B cell (primary cell): ENCODE measurements at regions not wholly inside any gene's neighbourhood (a gene's known extent, or its start where the extent isn't known, plus 50 kb on each side); places are given as distances from the start of the nearest gene placed in this dataset.

ENCODE experiments used
- ATAC-seq: fragments of 200-7000 bp; cut with Tn5 transposase; one replicate; pipeline ENCODE4 v1.10.0; 2021; ENCODE audit warnings: low read depth, mild to moderate bottlenecking, moderate number of reproducible peaks, moderate library complexity
- CTCF ChIA-PET: fragments of 350-600 bp; sonication (Branson Sonifier 250); formaldehyde crosslinking; loops from one replicate; lab custom pipeline; 2021; ENCODE audit warnings: antibody characterized with exemption, inconsistent platforms; lab: Charles Lee
- POLR2A ChIA-PET: fragments of 350-600 bp; sonication (Branson Sonifier 250); formaldehyde crosslinking; loops from one replicate; lab custom pipeline; 2021; ENCODE audit warnings: antibody characterized with exemption; lab: Charles Lee
- DNase-seq: peaks from one replicate; pipeline ENCODE4 v3.0.0; 2013
- H2AFZ ChIP-seq: 2 replicates; pipeline ENCODE4 v1.6.1; 2012; ENCODE audit warnings: mild to moderate bottlenecking, low read depth, low read length; ENCODE audit not compliant: insufficient read depth, poor library complexity, severe bottlenecking
- H3K27ac ChIP-seq, 2 donors: 1 replicate in 1 of 2; 2 replicates in 1 of 2; pipeline ENCODE4 v1.5.1; 2012 to 2013; ENCODE audit warnings: low read length in 2 of 2, mild to moderate bottlenecking in 2 of 2, moderate library complexity in 1 of 2
- H3K27me3 ChIP-seq, 4 experiments: fragments of 200-600 bp in 1 of 4; sonication (generic) in 1 of 4; replicated peaks in 1 of 4; 1 replicate in 2 of 4; 2 replicates in 2 of 4; pipeline versions ENCODE4 v1.6.1 to v1.7.0; 2013 to 2016; ENCODE audit warnings: low read length in 3 of 4, mild to moderate bottlenecking in 2 of 4, mixed read lengths in 1 of 4, moderate library complexity in 1 of 4; ENCODE audit not compliant: insufficient read depth in 4 of 4, control insufficient read depth in 3 of 4; ENCODE audit errors: control extremely low read depth in 1 of 4
- H3K36me3 ChIP-seq, 2 experiments: replicated peaks in 1 of 2; 1 replicate in 1 of 2; 2 replicates in 1 of 2; pipeline versions ENCODE4 v1.6.1 to v1.7.1; 2013; ENCODE audit warnings: low read length in 1 of 2; ENCODE audit not compliant: insufficient read depth in 2 of 2, control insufficient read depth in 1 of 2; ENCODE audit errors: control extremely low read depth in 1 of 2, extremely low read depth in 1 of 2
- H3K4me1 ChIP-seq, 2 donors: fragments of 200-600 bp in 1 of 2; sonication (generic) in 1 of 2; 1 replicate in 1 of 2; 2 replicates in 1 of 2; pipeline versions ENCODE4 v1.5.1 to v1.6.1; 2013 to 2017; ENCODE audit warnings: low read length in 2 of 2; ENCODE audit not compliant: control insufficient read depth in 2 of 2, insufficient read depth in 2 of 2
- H3K4me2 ChIP-seq: replicated peaks from 2 replicates; pipeline ENCODE3; 2012; ENCODE audit warnings: mild to moderate bottlenecking, low read depth, low read length; ENCODE audit not compliant: poor library complexity, severe bottlenecking
- H3K4me3 ChIP-seq, 5 experiments: fragments of 200-600 bp in 1 of 5; sonication (generic) in 1 of 5; 1 replicate in 3 of 5; 2 replicates in 2 of 5; pipeline versions ENCODE4 v1.5.1 to v1.7.0; 2011 to 2016; ENCODE audit warnings: low read length in 4 of 5, mild to moderate bottlenecking in 4 of 5, low read depth in 2 of 5, control low read depth in 1 of 5, moderate library complexity in 1 of 5; ENCODE audit not compliant: insufficient read depth in 1 of 5; ENCODE audit errors: control extremely low read depth in 1 of 5, extremely low read depth in 1 of 5
- H3K79me2 ChIP-seq: fragments of 200-600 bp; sonication (generic); one replicate; pipeline ENCODE4 v1.6.0; 2016; ENCODE audit warnings: low read length; ENCODE audit not compliant: control insufficient read depth, insufficient read depth
- H3K9ac ChIP-seq: fragments of 200-600 bp; sonication (generic); 2 replicates; pipeline ENCODE4 v1.6.1; 2017; ENCODE audit warnings: mild to moderate bottlenecking, low read length, moderate library complexity
- H3K9me3 ChIP-seq, 3 donors: one replicate each; pipeline versions ENCODE4 v1.6.1 to v1.7.1; 2013; ENCODE audit warnings: low read length in 2 of 3; ENCODE audit not compliant: control insufficient read depth in 2 of 3, insufficient read depth in 1 of 3; ENCODE audit errors: control extremely low read depth in 1 of 3
- H4K20me1 ChIP-seq: 2 replicates; pipeline ENCODE4 v1.6.0; 2012; ENCODE audit warnings: mild to moderate bottlenecking, low read length; ENCODE audit not compliant: insufficient read depth, control insufficient read depth, poor library complexity, severe bottlenecking
- H3K27ac Mint-ChIP-seq: one replicate; pipeline ENCODE4 v1.8.0; 2021; ENCODE audit warnings: mixed read lengths
- H3K27me3 Mint-ChIP-seq: one replicate; pipeline ENCODE4 v1.8.0; 2021; ENCODE audit warnings: mixed read lengths
- H3K4me1 Mint-ChIP-seq: one replicate; pipeline ENCODE4 v1.8.0; 2021; ENCODE audit warnings: mixed read lengths
- H3K4me3 Mint-ChIP-seq: one replicate; pipeline ENCODE4 v1.8.0; 2021; ENCODE audit warnings: mixed read lengths
- H3K9me3 Mint-ChIP-seq: one replicate; pipeline ENCODE4 v1.8.0; 2022; ENCODE audit warnings: mixed read lengths; ENCODE audit not compliant: insufficient read depth
- CTCF ChIP-seq: fragments of 200-600 bp; IDR thresholded peaks from one replicate; pipeline ENCODE4 v1.8.0; 2022; ENCODE audit warnings: antibody characterized with exemption, mild to moderate bottlenecking
- EZH2 ChIP-seq: IDR thresholded peaks from 2 replicates; pipeline ENCODE4 v1.6.1; 2012; ENCODE audit warnings: borderline replicate concordance, low read depth, mild to moderate bottlenecking, moderate library complexity, low read length; ENCODE audit not compliant: insufficient read depth, poor library complexity, severe bottlenecking
- WGBS: methylation state at CpG from one replicate; pipeline ENCODE4 v1.1.5; 2013; ENCODE audit warnings: missing lambda C conversion rate; ENCODE audit not compliant: insufficient coverage; 5-methylcytosine and 5-hydroxymethylcytosine counted together
- intact Hi-C: fragments of 100-400 bp; cut with micrococcal nuclease; formaldehyde crosslinking; loops from one replicate; pipeline ENCODE4 v1.10.0; 2022

- Histone ChIP-seq H3K9ac (no peak overlapping the region), H3K27ac (no peak overlapping the region), H3K9me3 (no peaks in the 10 kb centered on the region), H3K4me3 (no peak overlapping the region), H3K4me1 (no peaks in the 10 kb centered on the region), H3K4me2 (no peak overlapping the region), H3K79me2 (no peaks in the 10 kb centered on the region), H4K20me1 (no peaks in the 10 kb centered on the region), H3K27me3 (no peaks in the 10 kb centered on the region), H2AFZ (no peak overlapping the region), H3K36me3 (no peaks in the 10 kb centered on the region)
- H3K27ac Mint-ChIP-seq: no peak overlapping the region
- no CpG with 5 or more reads among the region's 3 CpGs for WGBS
- H3K4me1 Mint-ChIP-seq: no peaks in the 10 kb centered on the region
- ChIA-PET POLR2A (no interaction called here), CTCF (no interaction called here)
- ATAC-seq (no peak), DNase-seq (no peak)
- H3K4me3 Mint-ChIP-seq: no peak overlapping the region
- intact Hi-C loops: no loop called here
- no peaks in the 10 kb centered on the region for H3K27me3 Mint-ChIP-seq
- H3K9me3 Mint-ChIP-seq: no peaks in the 10 kb centered on the region
- TF ChIP-seq EZH2: no peak
- no peak for TF ChIP-seq CTCF
Observed at GRCh38 chr3:1960506-1960905, 138.2 kb upstream of the CNTN4 start.

- H3K4me2 ChIP-seq: no peak overlapping the region
- ATAC-seq (no peak), DNase-seq (no peak)
- H3K4me1 ChIP-seq: no peaks in the 10 kb centered on the region
- Mint-ChIP-seq H3K27me3 (no peaks in the 10 kb centered on the region), H3K4me3 (no peak overlapping the region), H3K4me1 (no peaks in the 10 kb centered on the region), H3K27ac (no peak overlapping the region), H3K9me3 (no peaks in the 10 kb centered on the region)
- no peaks in the 10 kb centered on the region for H3K27me3 ChIP-seq
- no peak overlapping the region for H2AFZ ChIP-seq
- intact Hi-C loops: no loop called here
- TF ChIP-seq CTCF: no peak
- TF ChIP-seq EZH2: no peak
- H4K20me1 ChIP-seq: no peaks in the 10 kb centered on the region
- H3K9ac ChIP-seq: no peak overlapping the region
- ChIA-PET POLR2A (no interaction called here), CTCF (no interaction called here)
- H3K27ac ChIP-seq: no peak overlapping the region
- no peaks in the 10 kb centered on the region for H3K9me3 ChIP-seq
- H3K79me2 ChIP-seq: no peaks in the 10 kb centered on the region
- no peaks in the 10 kb centered on the region for H3K36me3 ChIP-seq
- WGBS: 91% methylated on average over 5 of the region's 8 CpGs
- no peak overlapping the region for H3K4me3 ChIP-seq
Observed at GRCh38 chr3:1962396-1963088, 136.1 kb upstream of the CNTN4 start.
